Adrenal gland (tissue), 5 donors: ENCODE measurements at regions not wholly inside any gene's neighbourhood (a gene's known extent, or its start where the extent isn't known, plus 50 kb on each side); places are given as distances from the start of the nearest gene placed in this dataset.

Experiments used
- CTCF ChIP-seq, 6 experiments: fragments of 450-650 bp in 4 of 6; fragments of 200-600 bp in 2 of 6; sonication (generic) in 1 of 6; IDR thresholded peaks; 1 replicate in 5 of 6; 2 replicates in 1 of 6; pipeline versions ENCODE4 v1.5.1 to v1.8.0; 2016 to 2021; ENCODE audit warnings: antibody characterized with exemption in 6 of 6, mild to moderate bottlenecking in 2 of 6, moderate library complexity in 1 of 6
- POLR2A ChIP-seq, 2 donors: fragments of 450-650 bp; IDR thresholded peaks; one replicate each; pipeline ENCODE4 v1.6.1; 2017; ENCODE audit warnings: antibody characterized with exemption in 2 of 2, mild to moderate bottlenecking in 2 of 2, moderate library complexity in 1 of 2
- donor health status: DM: no; HTN: no; CAD: no.

DNA sequence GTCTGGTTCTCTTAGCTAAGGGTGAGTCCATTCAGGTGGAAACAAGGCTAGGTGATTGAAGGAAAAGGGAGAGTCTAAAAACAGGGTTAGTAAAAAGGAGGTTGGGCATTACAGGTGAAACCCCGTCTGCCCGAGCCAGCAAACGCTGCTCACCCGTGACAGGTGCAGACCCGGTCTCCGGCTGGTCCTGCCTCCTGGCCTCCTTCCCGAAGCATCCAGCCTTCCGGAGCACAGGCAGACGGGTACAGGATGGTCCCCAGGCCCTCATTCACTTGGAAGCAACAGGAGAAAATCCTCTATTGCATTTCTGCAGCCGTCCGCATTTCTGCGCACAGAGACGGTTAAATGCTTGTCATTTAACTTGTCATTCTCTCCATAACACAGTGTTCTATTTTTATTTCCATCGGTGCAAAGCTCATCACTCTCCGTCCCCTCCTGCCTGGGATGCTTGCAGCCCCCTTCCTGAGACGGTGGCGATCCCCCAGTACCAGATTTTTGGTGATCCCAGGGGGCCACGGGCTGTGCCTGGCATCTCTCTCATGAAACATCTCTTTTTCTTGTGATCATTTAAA lies 90.8 kb upstream of the PPP2R3B start:
- no peak for TF ChIP-seq POLR2A (IDR thresholded peaks at IDR 0.05)
- TF ChIP-seq CTCF (IDR thresholded peaks at IDR 0.05) = no peak
